ENCODE measurements at regions not wholly inside any gene's neighbourhood (a gene's known extent, or its start where the extent isn't known, plus 50 kb on each side); places are given as distances from the start of the nearest gene placed in this dataset.
A peak's percentile ranks its signal among the peaks of the same experiment; 100 is the strongest.

DNA sequence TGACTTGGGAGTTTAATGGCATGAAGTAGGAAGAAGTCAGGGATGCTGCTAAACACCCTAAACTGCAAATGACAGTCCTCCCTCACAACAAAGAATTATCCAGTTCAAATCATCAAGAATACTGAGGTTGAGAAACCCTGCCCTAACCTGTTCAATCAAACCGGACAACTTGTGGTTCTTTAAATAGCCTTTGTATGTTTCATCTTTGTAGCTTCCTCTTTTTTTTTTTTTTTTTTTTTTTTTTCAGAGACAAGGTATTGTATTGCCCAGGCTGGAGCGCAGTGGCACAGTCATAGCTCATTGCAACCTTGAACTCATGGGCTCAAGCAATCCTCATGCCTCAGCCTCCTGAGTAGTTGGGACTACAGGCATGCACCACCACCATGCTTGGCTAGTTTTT lies 52.5 kb upstream of the TTC29 start:
- ATAC-seq: no peak

DNA sequence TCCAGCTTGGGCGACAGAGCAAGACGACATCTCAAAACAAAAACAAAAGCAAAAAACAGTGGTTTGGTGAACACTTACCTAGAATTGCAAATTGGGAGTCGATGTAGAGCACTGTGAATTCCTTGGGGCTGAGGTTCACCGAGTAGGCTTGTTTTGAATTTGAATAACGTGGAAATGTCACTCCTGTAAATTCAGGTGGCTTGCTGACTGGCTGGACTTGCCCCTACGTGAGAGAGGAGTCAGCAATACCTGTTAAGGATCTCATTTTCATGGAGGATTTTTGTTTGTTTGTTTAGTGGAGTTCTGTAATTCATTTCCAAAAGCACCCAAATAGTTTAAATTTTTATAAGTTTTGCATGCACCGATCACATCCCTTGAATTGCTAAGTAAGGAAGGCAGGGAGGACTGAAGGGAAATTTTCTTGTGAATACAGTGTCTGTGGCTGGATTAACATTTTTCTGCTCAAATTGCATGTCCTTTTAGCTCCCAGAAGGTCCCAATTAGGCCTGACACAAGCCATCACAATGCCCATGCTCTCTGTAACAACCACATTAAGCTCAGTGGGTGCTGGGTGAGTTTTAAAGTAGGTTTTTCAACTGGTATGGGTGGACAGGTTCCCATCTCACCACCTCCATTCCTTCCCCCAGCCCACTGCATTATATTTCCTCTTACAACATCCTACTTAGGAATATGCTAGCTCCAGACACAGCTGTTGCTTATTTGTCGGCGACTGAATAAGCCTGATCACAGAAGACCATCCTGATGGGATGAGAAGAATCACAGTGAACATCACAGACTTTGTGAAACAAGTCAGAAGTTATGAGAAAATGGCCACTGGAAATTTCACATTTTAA lies 58.5 kb upstream of the TTC29 start:
- Mint-ChIP-seq H3K27me3 (ENCODE audit: low read depth) (peaks cover 3% of the 10 kb centered on the region), H3K4me3 (no peak overlapping the region), H3K9me3 (no peaks in the 10 kb centered on the region), H3K4me1 (ENCODE audit: low read depth) (no peaks in the 10 kb centered on the region), H3K36me3 (ENCODE audit: insufficient read depth) (no peaks in the 10 kb centered on the region)
- ATAC-seq: no peak
- no peak for DNase-seq

More for the DNA sequence above, 52.5 kb upstream of the TTC29 start:
- peaks cover 4% of the 10 kb centered on the region for H3K27me3 Mint-ChIP-seq (ENCODE audit: low read depth)
- H3K36me3 Mint-ChIP-seq (ENCODE audit: insufficient read depth): no peaks in the 10 kb centered on the region
- H3K9me3 Mint-ChIP-seq: peaks cover 14% of the 10 kb centered on the region
- no peak for DNase-seq
- no peak overlapping the region for H3K4me3 Mint-ChIP-seq
- no peaks in the 10 kb centered on the region for H3K4me1 Mint-ChIP-seq (ENCODE audit: low read depth)

DNA sequence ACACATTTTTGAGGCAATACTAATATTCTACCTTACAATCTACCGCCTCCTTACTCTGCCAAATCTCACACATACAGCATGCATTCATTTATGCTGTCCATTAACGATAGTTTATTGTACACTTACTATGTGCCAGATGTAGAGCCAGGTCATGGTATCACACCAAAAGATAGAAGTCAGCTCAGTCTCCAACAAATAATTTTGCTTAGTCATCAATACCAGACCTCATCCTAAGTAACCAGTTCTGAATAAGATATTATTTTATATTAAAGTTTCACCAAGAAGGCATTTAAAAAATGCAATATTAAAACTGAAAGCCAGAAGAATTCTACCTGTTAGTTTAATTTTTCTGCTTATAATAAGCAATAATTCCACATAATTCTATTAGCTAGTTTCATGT lies 60.6 kb upstream of the TTC29 start:
- peaks cover 6% of the 10 kb centered on the region for H3K27me3 Mint-ChIP-seq (ENCODE audit: low read depth)
- H3K9me3 Mint-ChIP-seq: no peaks in the 10 kb centered on the region
- no peak for DNase-seq
- no peak overlapping the region for H3K4me3 Mint-ChIP-seq
- no peaks in the 10 kb centered on the region for H3K36me3 Mint-ChIP-seq (ENCODE audit: insufficient read depth)
- ATAC-seq: no peak
- no peaks in the 10 kb centered on the region for H3K4me1 Mint-ChIP-seq (ENCODE audit: low read depth)

DNA sequence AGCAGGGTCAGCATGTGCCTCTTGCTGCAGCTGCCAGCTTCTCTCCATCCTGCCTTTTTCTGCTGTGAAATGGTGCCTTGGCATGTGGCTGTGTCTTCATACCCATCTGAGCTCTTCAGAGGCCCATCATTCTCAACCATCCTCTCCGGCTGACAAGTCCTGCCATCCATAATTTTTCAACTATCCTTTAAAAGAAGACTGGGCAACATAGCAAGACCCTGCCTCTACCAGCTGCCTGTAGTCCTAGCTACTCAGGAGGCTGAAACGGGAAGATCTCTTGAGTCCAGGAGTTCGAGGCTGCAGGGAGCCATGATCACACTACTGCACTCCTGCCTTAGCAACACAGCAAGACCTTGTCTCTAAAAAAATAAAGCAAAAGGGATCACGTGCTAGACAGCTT lies 64.2 kb upstream of the TTC29 start:
- no peak for ATAC-seq
- Mint-ChIP-seq H3K36me3 (ENCODE audit: insufficient read depth) (no peaks in the 10 kb centered on the region), H3K9me3 (no peaks in the 10 kb centered on the region)

DNA sequence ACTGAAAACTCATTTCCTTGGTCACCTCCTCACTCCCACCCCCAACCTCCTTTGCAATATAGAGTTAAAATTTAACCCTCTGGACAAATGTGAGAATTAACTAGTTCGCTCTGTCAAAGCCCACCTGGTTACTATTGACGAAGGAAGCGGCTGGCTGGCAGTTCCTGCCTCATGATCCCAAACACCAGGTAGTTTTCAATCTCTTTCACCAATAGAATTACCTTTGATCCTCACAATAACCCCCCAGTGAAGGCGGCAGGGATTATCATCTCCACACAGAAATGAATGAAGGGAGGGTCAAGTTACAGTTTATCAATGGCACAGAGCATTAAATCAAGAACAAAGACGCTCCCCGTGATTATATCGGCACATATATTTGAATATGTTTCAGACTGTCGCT lies 65.7 kb upstream of the TTC29 start:
- Mint-ChIP-seq H3K9me3 (no peaks in the 10 kb centered on the region), H3K36me3 (ENCODE audit: insufficient read depth) (no peaks in the 10 kb centered on the region)

More for the DNA sequence above, 64.2 kb upstream of the TTC29 start:
- Mint-ChIP-seq H3K4me1 (ENCODE audit: low read depth) (no peaks in the 10 kb centered on the region), H3K4me3 (no peak overlapping the region), H3K27me3 (ENCODE audit: low read depth) (peaks cover 4% of the 10 kb centered on the region)
- no peak for DNase-seq

DNA sequence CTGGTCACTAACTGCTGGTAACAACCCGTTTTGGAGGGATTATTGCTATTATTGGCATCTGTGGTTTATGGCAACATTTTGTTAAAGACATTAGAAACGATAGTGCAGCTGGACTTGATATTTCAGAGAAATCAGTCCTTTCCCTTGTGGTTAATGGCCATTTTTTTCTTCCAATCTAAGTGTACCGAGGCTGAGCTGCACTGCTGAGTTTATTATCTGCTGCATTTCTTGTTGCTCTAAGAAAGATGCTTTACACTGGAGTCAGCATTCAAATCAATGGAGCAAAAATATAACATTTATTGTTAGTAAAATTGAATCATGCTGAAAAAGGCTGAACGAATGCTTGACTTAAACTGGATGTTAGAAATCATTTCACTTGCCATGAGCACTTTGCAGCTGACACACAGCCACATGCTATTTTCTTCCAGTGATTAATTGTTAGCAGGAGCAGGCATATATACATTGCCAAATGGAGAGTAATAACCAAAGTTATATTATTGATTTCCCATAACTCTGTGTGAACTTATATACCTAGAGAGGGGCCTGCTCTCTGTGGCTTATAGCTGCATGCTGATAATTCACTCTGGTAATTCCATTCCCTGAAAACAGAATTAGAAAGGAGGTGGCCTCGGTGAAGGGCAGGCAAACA lies 66.5 kb upstream of the TTC29 start:
- Mint-ChIP-seq H3K27me3 (ENCODE audit: low read depth) (peaks cover 11% of the 10 kb centered on the region), H3K4me1 (ENCODE audit: low read depth) (no peaks in the 10 kb centered on the region), H3K4me3 (no peak overlapping the region), H3K36me3 (ENCODE audit: insufficient read depth) (no peaks in the 10 kb centered on the region), H3K9me3 (no peaks in the 10 kb centered on the region)
- ATAC-seq (no peak), DNase-seq (no peak)

More for the DNA sequence above, 65.7 kb upstream of the TTC29 start:
- peaks cover 10% of the 10 kb centered on the region for H3K27me3 Mint-ChIP-seq (ENCODE audit: low read depth)
- no peak overlapping the region for H3K4me3 Mint-ChIP-seq
- H3K4me1 Mint-ChIP-seq (ENCODE audit: low read depth): no peaks in the 10 kb centered on the region
- ATAC-seq: no peak
- DNase-seq: no peak

DNA sequence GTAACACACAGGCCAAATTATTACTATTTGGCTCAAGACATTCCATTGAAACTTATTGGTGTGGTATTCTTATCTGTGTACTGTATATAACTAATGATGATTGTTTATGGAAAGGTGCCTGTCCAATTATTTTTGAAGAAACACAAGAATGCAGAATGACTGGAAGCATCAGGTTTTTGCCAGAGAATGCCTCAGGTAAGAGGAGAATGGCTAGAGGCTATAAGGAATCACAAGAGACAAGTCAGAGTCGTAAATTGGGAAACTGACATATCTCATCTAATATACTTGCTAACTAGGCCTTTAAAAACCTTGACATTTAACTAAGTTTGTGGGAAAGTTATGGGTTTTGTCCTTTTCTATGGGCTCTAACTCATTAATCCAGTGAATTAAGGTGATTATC lies 69.3 kb upstream of the TTC29 start:
- peaks cover 9% of the 10 kb centered on the region for H3K27me3 Mint-ChIP-seq (ENCODE audit: low read depth)
- no peak overlapping the region for H3K4me3 Mint-ChIP-seq
- H3K36me3 Mint-ChIP-seq (ENCODE audit: insufficient read depth): no peaks in the 10 kb centered on the region
- H3K4me1 Mint-ChIP-seq (ENCODE audit: low read depth): no peaks in the 10 kb centered on the region
- H3K9me3 Mint-ChIP-seq: no peaks in the 10 kb centered on the region
- no peak for DNase-seq
- ATAC-seq: no peak

DNA sequence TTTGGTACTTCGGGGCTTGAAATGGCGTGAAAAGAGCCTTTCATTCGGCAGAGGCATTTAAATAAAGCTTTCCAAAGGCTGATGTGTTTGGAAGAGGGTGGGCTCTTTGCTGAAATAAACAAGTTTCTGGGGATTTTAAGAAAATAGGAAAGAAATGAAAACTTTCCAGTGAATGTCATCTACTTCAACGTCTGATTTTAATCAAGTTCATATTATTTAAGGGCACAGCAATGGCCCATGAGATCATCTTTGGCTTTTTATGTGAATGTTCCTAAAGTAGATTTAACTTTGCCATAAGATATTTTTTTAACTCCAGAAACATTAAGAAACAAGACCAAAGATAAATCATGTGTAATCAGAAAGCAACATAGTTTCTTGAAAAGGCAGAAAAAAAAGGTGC lies 69.8 kb upstream of the TTC29 start:
- Mint-ChIP-seq H3K9me3 (no peaks in the 10 kb centered on the region), H3K36me3 (ENCODE audit: insufficient read depth) (no peaks in the 10 kb centered on the region), H3K27me3 (ENCODE audit: low read depth) (peaks cover 9% of the 10 kb centered on the region), H3K4me1 (ENCODE audit: low read depth) (no peaks in the 10 kb centered on the region), H3K4me3 (no peak overlapping the region)
- DNase-seq: no peak
- no peak for ATAC-seq

DNA sequence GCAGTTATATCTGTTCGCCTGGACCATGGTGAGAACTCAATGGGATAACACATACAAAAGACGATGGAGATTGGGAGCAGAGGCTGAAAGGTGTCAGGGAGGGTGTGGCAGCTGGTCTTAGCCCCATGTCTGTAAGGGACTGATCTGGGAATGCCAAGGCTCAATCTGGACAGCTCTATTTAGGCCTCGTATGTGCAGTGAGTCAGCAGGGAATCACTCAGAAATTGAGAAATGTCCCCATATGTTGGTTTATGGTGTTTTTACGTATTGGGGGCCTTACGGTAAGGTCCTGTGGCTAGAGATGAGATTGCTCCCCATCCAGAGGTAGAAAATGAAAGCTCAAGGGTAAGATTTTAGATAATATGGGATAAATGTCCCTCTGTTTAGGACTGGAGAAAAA lies 71.4 kb upstream of the TTC29 start:
- ATAC-seq: no peak
- no peaks in the 10 kb centered on the region for H3K36me3 Mint-ChIP-seq (ENCODE audit: insufficient read depth)
- no peaks in the 10 kb centered on the region for H3K4me1 Mint-ChIP-seq (ENCODE audit: low read depth)
- H3K9me3 Mint-ChIP-seq: no peaks in the 10 kb centered on the region
- no peak for DNase-seq
- H3K27me3 Mint-ChIP-seq (ENCODE audit: low read depth): peaks cover 9% of the 10 kb centered on the region
- no peak overlapping the region for H3K4me3 Mint-ChIP-seq

DNA sequence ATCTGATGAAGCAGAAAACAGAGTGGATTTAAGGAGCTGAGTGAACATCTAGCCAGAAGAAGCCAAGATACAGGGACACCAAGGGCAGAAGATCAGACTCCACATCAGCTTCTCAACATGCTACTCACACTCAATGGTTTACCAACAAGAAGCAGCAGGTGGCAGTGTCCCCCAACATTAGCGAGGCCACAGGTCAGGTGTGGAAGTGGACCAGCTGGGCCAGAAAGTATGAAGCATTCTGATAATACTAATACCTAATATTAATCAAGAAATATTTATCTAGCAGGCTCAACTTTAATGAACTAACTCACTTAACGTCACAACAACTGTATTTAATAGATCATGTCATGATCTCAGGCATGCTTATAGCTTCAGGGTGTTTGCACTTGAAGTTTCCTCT lies 73.4 kb upstream of the TTC29 start:
- Mint-ChIP-seq H3K4me1 (ENCODE audit: low read depth) (no peaks in the 10 kb centered on the region), H3K9me3 (no peaks in the 10 kb centered on the region), H3K27me3 (ENCODE audit: low read depth) (peaks cover 9% of the 10 kb centered on the region), H3K4me3 (no peak overlapping the region), H3K36me3 (ENCODE audit: insufficient read depth) (no peaks in the 10 kb centered on the region)
- DNase-seq (peak; percentile 22), ATAC-seq (peak; percentile 46 to 48)

DNA sequence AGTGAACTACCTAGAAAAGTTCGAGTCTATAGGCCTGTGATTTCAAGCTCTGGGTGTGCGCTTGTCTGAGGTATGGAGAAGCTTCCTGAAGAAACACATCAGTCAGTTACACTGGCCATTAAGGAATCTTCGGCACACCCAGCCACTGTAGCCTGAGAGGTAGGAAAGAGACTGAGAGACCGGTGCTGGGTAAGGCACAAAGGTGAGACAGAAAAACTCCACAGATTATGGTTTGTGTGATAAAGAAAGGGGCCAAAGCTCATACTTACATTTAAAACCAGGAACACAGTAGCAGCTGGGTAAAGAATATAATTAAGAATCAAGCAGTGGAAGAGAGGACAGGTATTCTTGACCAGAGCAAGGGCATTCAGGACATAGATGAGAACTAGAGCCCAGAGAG lies 74.8 kb upstream of the TTC29 start:
- ATAC-seq: no peak
- H3K9me3 Mint-ChIP-seq: no peaks in the 10 kb centered on the region
- no peak for DNase-seq
- no peak overlapping the region for H3K4me3 Mint-ChIP-seq
- H3K36me3 Mint-ChIP-seq (ENCODE audit: insufficient read depth): no peaks in the 10 kb centered on the region
- H3K27me3 Mint-ChIP-seq (ENCODE audit: low read depth): peaks cover 2% of the 10 kb centered on the region
- no peaks in the 10 kb centered on the region for H3K4me1 Mint-ChIP-seq (ENCODE audit: low read depth)

DNA sequence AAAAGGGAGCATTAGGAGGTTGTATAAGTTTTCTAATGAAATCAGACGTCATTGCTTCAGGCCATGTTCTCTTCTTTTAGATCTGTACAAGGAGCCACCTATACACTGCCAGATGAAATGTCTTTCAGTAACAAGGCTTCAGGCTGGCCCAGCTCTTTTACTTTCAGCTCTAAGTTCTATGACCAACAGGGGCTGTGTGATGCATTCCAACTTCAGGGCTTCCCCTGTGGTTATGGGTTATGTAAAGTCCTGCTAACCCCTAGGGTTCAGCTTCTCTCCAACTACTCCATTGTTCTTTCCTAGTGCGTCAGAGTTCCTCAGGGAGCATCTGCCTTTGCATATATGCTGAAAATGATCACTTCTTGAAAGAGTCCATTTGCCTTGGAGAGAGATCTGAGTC lies 79.4 kb upstream of the TTC29 start:
- H3K9me3 Mint-ChIP-seq: no peaks in the 10 kb centered on the region

DNA sequence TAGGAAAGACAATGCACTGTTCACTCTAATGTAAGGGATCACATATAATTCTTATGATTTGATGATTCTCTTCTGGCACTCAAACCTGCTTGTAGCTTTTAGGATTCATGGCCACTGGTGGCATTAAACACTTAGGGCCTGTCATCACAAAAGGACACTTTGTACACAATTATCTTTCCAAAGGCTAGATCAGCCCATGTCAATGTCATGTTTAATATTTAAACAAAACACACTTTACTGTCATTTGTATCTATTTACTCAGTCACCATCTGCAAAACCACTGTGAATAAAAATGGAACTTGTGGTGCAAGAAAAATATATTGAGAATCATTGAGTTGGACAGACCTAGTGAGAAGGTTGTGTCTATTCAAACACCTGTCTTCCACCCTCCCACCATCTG lies 83.6 kb upstream of the TTC29 start:
- H3K9me3 Mint-ChIP-seq: no peaks in the 10 kb centered on the region
- no peaks in the 10 kb centered on the region for H3K4me1 Mint-ChIP-seq (ENCODE audit: low read depth)

More for the DNA sequence above, 79.4 kb upstream of the TTC29 start:
- Mint-ChIP-seq H3K4me3 (no peak overlapping the region), H3K36me3 (ENCODE audit: insufficient read depth) (no peaks in the 10 kb centered on the region), H3K4me1 (ENCODE audit: low read depth) (no peaks in the 10 kb centered on the region), H3K27me3 (ENCODE audit: low read depth) (no peaks in the 10 kb centered on the region)
- no peak for DNase-seq
- no peak for ATAC-seq

DNA sequence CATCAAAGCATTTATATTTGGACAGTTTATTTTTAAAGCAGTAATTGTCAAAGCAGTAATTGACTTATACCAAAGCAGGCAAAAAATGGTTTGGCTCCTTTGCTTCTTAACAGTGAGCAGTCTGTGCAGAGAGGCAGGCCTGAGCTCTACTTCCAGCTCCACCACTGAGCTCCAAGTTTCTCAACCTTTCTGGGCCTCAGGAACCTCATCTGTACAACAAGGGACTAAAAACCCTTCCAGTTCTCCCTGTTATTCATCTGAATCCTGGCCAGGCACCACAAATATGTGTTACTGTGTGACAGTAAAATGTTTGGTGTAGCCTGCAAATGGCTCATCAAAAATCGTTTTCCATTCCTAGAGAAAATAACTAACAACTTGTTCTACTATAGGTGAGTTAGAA lies 88.7 kb upstream of the TTC29 start:
- no peak overlapping the region for H3K4me3 Mint-ChIP-seq
- no peaks in the 10 kb centered on the region for H3K9me3 Mint-ChIP-seq
- DNase-seq (no peak), ATAC-seq (no peak)
- no peaks in the 10 kb centered on the region for H3K36me3 Mint-ChIP-seq (ENCODE audit: insufficient read depth)
- H3K27me3 Mint-ChIP-seq (ENCODE audit: low read depth): peaks cover 16% of the 10 kb centered on the region
- H3K4me1 Mint-ChIP-seq (ENCODE audit: low read depth): no peaks in the 10 kb centered on the region

More for the DNA sequence above, 83.6 kb upstream of the TTC29 start:
- ATAC-seq (no peak), DNase-seq (no peak)
- Mint-ChIP-seq H3K36me3 (ENCODE audit: insufficient read depth) (no peaks in the 10 kb centered on the region), H3K27me3 (ENCODE audit: low read depth) (peaks cover 2% of the 10 kb centered on the region), H3K4me3 (no peak overlapping the region)

DNA sequence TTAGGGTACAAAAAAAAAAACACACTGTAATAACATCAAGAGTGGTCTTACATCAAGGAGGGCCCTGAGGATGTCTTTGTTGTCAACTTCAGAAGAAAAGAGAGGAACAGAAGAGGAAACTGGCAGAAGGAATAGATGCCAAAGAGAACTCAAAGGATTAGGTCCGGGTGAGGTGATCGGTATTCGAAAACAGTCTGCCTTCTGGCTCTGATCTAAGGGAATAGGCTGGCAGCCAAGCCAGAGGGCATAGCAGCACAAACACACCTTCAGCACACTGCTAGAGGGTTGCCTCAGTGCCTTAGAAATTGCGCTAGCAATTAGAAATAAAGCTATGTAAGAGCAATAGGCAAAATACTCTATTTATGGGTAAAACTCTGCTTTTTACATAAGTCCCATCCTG lies 91.4 kb upstream of the TTC29 start:
- no peak for DNase-seq
- no peak for ATAC-seq
- Mint-ChIP-seq H3K4me3 (no peak overlapping the region), H3K9me3 (no peaks in the 10 kb centered on the region), H3K27me3 (ENCODE audit: low read depth) (peaks cover 19% of the 10 kb centered on the region), H3K4me1 (ENCODE audit: low read depth) (no peaks in the 10 kb centered on the region), H3K36me3 (ENCODE audit: insufficient read depth) (no peaks in the 10 kb centered on the region)

Data from activated T-cell treated with anti-CD3 and anti-CD28 coated beads, Interleukin-2, amount 50 U/mL, for 4 hours (primary cell).